Sigmoid colon (tissue), 6 donors: ENCODE measurements at regions not wholly inside any gene's neighbourhood (a gene's known extent, or its start where the extent isn't known, plus 50 kb on each side); places are given as distances from the start of the nearest gene placed in this dataset.

Experiments used
- DNase-seq: peaks from one replicate; pipeline ENCODE4 v3.0.0-alpha.2; 2019
- H3K27ac ChIP-seq, 4 donors: fragments of 200-600 bp; sonication (generic); one replicate each; pipeline ENCODE4 v1.5.1; 2016 to 2019; ENCODE audit warnings: mild to moderate bottlenecking in 1 of 4
- H3K27me3 ChIP-seq, 3 donors: fragments of 200-600 bp; sonication (generic); one replicate each; pipeline ENCODE4 v1.5.1; 2019; ENCODE audit warnings: mild to moderate bottlenecking in 1 of 3
- H3K36me3 ChIP-seq, 4 donors: fragments of 200-600 bp; sonication (generic); one replicate each; pipeline ENCODE4 v1.5.1; 2016 to 2019
- H3K4me1 ChIP-seq, 4 donors: fragments of 200-600 bp; sonication (generic); one replicate each; pipeline ENCODE4 v1.5.1; 2017 to 2019
- H3K4me3 ChIP-seq, 4 donors: fragments of 200-600 bp; sonication (generic); one replicate each; pipeline ENCODE4 v1.5.1; 2017 to 2019; ENCODE audit warnings: mild to moderate bottlenecking in 2 of 4, moderate library complexity in 1 of 4
- H3K9me3 ChIP-seq, 4 donors: fragments of 200-600 bp in 3 of 4; sonication (generic) in 3 of 4; one replicate each; pipeline versions ENCODE4 v1.5.1 to v1.6.1; 2013 to 2019
- EP300 ChIP-seq, 4 donors: sonication (generic); formaldehyde crosslinking; IDR thresholded peaks; one replicate each; pipeline ENCODE4 v1.6.1; 2017; ENCODE audit warnings: antibody characterized with exemption in 4 of 4
- POLR2A ChIP-seq, 2 donors: fragments of 450-650 bp; IDR thresholded peaks; one replicate each; pipeline ENCODE4 v1.6.1; 2016; ENCODE audit warnings: antibody characterized with exemption in 2 of 2, mild to moderate bottlenecking in 2 of 2, moderate library complexity in 2 of 2
- POLR2AphosphoS5 ChIP-seq, 4 donors: sonication (generic); formaldehyde crosslinking; IDR thresholded peaks; one replicate each; pipeline ENCODE4 v1.6.1; 2017; ENCODE audit warnings: antibody characterized with exemption in 4 of 4
- WGBS, 2 donors: extraction: QIAGEN DNeasy Blood & Tissue Kit; methylation state at CpG; one replicate each; pipeline ENCODE4 v1.1.7; 2013; 5-methylcytosine and 5-hydroxymethylcytosine counted together
- intact Hi-C: fragments of 100-400 bp; cut with DNase I; formaldehyde crosslinking; loops from one replicate; pipeline ENCODE4 v1.15.1; 2023
- TF ChIP-seq, protein P1 (sequence below), 4 experiments: fragments of 450-650 bp in 3 of 4; fragments of 200-600 bp in 1 of 4; IDR thresholded peaks; one replicate each; pipeline ENCODE4 v1.5.1; 2016 to 2019; ENCODE audit warnings: antibody characterized with exemption in 4 of 4, mild to moderate bottlenecking in 3 of 4, moderate library complexity in 2 of 4
- donor health status: healthy with polysubstance abuse.
- donor health status: healthy.

DNA sequence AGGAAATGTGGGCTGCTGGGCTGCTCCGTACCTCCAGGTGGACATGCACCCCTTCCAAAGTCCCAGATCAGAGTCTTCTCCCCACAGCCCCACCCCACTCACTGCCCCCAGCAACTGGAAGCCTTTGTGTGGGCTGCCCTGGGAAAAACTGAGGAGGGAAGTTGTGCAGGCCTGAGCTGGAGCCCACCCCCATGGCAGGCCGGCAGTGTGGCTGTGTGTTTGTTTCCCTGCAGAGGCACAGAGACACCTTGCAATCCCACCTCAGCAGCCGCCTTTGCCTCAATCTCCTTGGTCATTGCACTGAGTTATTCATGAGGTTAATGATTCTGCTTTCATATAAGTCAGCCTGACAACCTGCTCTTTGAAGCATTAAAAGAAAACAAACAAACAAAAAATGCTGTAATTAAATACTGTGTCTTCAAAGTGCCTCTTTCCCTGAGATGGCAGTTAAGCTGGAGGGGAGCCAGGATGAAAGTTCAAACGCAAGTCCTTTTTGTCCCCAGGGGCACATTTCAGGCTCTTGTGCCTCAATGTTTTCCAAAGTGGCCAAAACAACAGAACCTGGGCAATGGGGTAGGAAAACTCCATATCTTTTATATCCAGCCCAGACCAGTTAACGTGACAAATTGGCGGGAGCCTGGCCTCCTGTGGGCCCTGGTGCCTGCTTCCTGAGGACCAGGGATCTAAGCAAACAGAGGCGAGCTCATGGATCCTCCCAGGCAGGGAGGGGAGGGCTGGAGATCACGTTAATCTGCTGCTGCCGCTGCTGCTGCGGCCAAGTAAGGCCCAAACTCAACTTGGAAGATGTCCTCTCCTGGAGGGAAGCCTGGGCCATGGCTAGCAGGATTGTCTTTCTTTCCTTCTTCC lies 51.9 kb upstream of the TSPAN11 start:
- Histone ChIP-seq H3K9me3 (no peaks in the 10 kb centered on the region), H3K4me3 (no peak overlapping the region), H3K27me3 (no peaks in the 10 kb centered on the region), H3K4me1 (peaks cover 0 to 2% (median 0%) of the 10 kb centered on the region in 4 donors), H3K27ac (no peak overlapping the region), H3K36me3 (no peaks in the 10 kb centered on the region)
- intact Hi-C loops: no loop called here
- 26 to 63% methylated on average over 10 of the region's 10 CpGs for WGBS, 2 donors
- TF ChIP-seq POLR2A (IDR thresholded peaks at IDR 0.05): no peak
- TF ChIP-seq, protein P1, sequence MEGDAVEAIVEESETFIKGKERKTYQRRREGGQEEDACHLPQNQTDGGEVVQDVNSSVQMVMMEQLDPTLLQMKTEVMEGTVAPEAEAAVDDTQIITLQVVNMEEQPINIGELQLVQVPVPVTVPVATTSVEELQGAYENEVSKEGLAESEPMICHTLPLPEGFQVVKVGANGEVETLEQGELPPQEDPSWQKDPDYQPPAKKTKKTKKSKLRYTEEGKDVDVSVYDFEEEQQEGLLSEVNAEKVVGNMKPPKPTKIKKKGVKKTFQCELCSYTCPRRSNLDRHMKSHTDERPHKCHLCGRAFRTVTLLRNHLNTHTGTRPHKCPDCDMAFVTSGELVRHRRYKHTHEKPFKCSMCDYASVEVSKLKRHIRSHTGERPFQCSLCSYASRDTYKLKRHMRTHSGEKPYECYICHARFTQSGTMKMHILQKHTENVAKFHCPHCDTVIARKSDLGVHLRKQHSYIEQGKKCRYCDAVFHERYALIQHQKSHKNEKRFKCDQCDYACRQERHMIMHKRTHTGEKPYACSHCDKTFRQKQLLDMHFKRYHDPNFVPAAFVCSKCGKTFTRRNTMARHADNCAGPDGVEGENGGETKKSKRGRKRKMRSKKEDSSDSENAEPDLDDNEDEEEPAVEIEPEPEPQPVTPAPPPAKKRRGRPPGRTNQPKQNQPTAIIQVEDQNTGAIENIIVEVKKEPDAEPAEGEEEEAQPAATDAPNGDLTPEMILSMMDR (IDR thresholded peaks at IDR 0.05): no peak
- no peak for TF ChIP-seq EP300 (IDR thresholded peaks at IDR 0.05)
- TF ChIP-seq POLR2AphosphoS5 (IDR thresholded peaks at IDR 0.05): no peak
- DNase-seq: no peak

DNA sequence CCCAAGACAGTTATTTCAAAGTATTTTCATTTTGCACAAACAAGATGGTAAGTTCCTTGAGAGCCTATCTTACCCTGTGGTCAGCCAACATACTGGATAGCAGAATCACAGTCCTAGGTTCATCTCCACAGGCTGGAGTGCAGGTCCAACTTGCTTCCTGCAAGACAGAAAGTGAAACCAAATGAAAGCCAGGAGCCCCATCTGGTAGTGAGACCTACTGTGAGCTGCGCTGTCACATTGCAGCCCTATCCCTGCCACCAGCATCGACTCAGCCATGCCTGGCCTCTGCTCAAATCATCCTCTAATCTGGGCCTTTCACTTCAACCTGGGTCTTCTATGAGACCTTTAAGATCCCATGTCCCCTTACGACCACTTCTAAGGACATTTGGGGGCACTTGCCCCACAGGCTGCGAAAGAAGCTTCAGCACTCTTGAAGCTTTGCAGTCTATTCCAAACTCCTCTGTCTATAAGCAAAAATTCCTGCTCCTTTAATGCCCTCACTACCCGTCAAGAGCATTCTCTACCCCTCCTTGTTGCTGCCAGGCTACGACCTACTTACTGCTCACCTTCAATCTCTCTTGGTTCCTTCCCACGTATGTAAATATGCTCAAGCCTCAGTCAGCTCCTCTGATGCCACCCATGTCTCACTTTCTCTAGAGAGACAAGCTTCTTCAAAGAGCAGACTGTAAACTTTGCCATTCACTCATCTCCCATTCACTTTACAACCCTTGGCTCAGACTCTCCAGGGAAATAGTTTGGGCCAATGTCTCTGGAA lies 55.9 kb upstream of the TSPAN11 start:
- DNase-seq: no peak
- Histone ChIP-seq H3K27ac (no peak overlapping the region), H3K4me3 (no peak overlapping the region), H3K27me3 (no peaks in the 10 kb centered on the region), H3K9me3 (peaks cover 0 to 6% (median 1%) of the 10 kb centered on the region in 4 donors), H3K36me3 (no peaks in the 10 kb centered on the region), H3K4me1 (no peaks in the 10 kb centered on the region)
- WGBS, 2 donors: 87 to 90% methylated on average over 7 of the region's 7 CpGs
- no peak for TF ChIP-seq EP300 (IDR thresholded peaks at IDR 0.05)
- no peak for TF ChIP-seq POLR2A (IDR thresholded peaks at IDR 0.05)
- no peak for TF ChIP-seq POLR2AphosphoS5 (IDR thresholded peaks at IDR 0.05)
- TF ChIP-seq, protein P1 (IDR thresholded peaks at IDR 0.05): no peak
- intact Hi-C loops: no loop called here

DNA sequence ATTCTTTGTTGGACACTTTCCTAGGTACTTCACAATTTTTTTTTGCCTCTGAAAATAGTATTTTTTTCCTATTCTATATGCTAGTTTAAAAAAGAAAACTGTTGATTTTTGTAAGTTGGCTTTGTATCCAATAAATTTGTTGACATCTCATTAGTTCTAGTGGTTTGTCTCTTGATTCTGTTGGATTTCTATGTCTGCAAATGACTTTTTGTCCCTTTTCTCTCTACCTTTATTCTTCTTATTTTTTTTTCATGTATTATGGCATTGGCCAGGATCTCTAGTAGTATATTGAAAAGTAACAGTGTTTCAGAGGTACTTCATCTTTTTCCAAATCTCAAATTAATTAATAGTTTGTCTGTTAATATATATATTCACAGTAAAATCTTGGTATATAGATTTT lies 59.1 kb upstream of the TSPAN11 start:
- TF ChIP-seq POLR2A (IDR thresholded peaks at IDR 0.05) (no peak), POLR2AphosphoS5 (IDR thresholded peaks at IDR 0.05) (no peak), EP300 (IDR thresholded peaks at IDR 0.05) (no peak)
- TF ChIP-seq, protein P1 (IDR thresholded peaks at IDR 0.05): no peak
- Histone ChIP-seq H3K27ac (no peak overlapping the region), H3K9me3 (peaks cover 0 to 6% (median 1%) of the 10 kb centered on the region in 4 donors), H3K36me3 (no peaks in the 10 kb centered on the region), H3K4me3 (no peak overlapping the region), H3K27me3 (no peaks in the 10 kb centered on the region), H3K4me1 (no peaks in the 10 kb centered on the region)
- DNase-seq: no peak
- intact Hi-C loops: no loop called here

DNA sequence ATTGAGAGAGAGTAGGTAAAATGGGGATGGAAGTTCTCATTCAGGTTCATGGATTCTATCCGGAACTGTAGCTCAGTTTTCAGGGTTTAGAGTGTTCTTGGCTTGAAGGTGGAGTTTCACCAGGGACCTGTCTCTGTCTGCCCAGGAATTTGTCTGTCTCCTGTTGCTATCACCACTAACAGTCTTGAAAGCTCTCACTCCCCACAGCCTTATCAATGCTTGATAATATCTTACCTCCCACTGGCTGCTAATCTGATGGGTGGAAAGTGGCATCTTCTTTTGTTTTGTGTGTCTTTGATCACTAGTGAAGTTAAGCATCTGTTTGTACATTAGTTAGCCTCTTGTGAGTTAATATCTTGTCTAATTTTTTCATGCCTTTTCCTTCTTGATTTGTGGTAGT lies 60.3 kb upstream of the TSPAN11 start:
- Histone ChIP-seq H3K27ac (no peak overlapping the region), H3K9me3 (peaks cover 0 to 6% (median 1%) of the 10 kb centered on the region in 4 donors), H3K27me3 (no peaks in the 10 kb centered on the region), H3K4me3 (no peak overlapping the region), H3K36me3 (no peaks in the 10 kb centered on the region), H3K4me1 (no peaks in the 10 kb centered on the region)
- intact Hi-C loops: no loop called here
- no peak for DNase-seq
- TF ChIP-seq POLR2AphosphoS5 (IDR thresholded peaks at IDR 0.05) (no peak), POLR2A (IDR thresholded peaks at IDR 0.05) (no peak)
- 88 to 93% methylated on average over 1 of the region's 1 CpG for WGBS, 2 donors

DNA sequence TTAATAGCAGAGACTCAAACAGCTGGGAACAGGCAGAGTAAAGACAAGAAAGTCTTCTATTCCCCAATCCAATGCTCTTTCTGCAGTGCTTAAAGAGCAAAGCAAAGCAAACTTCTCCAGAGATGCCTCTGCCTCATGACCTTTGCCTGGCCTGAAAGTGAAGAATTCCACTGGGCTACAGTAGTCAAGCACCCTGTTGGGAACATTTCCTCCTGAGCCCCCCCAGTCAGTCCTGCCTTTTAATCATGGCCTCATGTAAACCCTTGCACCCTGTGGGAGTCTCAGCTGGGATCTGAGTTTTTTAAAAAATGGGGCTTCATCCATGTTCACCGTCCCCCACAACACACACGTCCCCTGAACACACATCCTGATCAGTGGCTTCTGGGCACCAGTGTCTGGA lies 62.7 kb upstream of the TSPAN11 start:
- no peak for DNase-seq
- H3K27me3 ChIP-seq: no peaks in the 10 kb centered on the region
- intact Hi-C loops: no loop called here
- H3K36me3 ChIP-seq: no peaks in the 10 kb centered on the region
- H3K27ac ChIP-seq: no peak overlapping the region
- H3K4me1 ChIP-seq: no peaks in the 10 kb centered on the region
- no peak overlapping the region for H3K4me3 ChIP-seq
- TF ChIP-seq POLR2AphosphoS5 (IDR thresholded peaks at IDR 0.05) (no peak), EP300 (IDR thresholded peaks at IDR 0.05) (no peak), POLR2A (IDR thresholded peaks at IDR 0.05) (no peak)
- TF ChIP-seq, protein P1 (IDR thresholded peaks at IDR 0.05): no peak
- peaks cover 0 to 6% (median under 1%) of the 10 kb centered on the region in 4 donors for H3K9me3 ChIP-seq
- 88% methylated on average over 2 of the region's 2 CpGs for WGBS, 2 donors
